Neural crest cell (in vitro differentiated cells): ENCODE measurements at regions not wholly inside any gene's neighbourhood (a gene's known extent, or its start where the extent isn't known, plus 50 kb on each side); places are given as distances from the start of the nearest gene placed in this dataset.

Source experiments
- DNase-seq: peaks from one replicate; pipeline ENCODE4 v3.0.0; 2021; ENCODE audit warnings: low read depth, mixed read lengths, low spot score
- H3K27ac Mint-ChIP-seq: one replicate; pipeline ENCODE4 v1.8.0; 2021; ENCODE audit warnings: mild to moderate bottlenecking, mixed read lengths; ENCODE audit not compliant: unreplicated experiment
- H3K27me3 Mint-ChIP-seq: 2 replicates; pipeline ENCODE4 v1.8.0; 2021; ENCODE audit warnings: low read depth, mild to moderate bottlenecking, mixed read lengths
- H3K36me3 Mint-ChIP-seq: 2 replicates; pipeline ENCODE4 v1.8.0; 2021; ENCODE audit warnings: low read depth, mild to moderate bottlenecking, mixed read lengths
- H3K4me1 Mint-ChIP-seq: 2 replicates; pipeline ENCODE4 v1.8.0; 2021; ENCODE audit warnings: mixed read lengths
- H3K4me3 Mint-ChIP-seq: one replicate; pipeline ENCODE4 v1.8.0; 2021; ENCODE audit warnings: mild to moderate bottlenecking, mixed read lengths
- H3K9me3 Mint-ChIP-seq: 2 replicates; pipeline ENCODE4 v1.8.0; 2021; ENCODE audit warnings: mixed read lengths
- CTCF ChIP-seq: fragments of 200-600 bp; sonication (generic); conservative IDR thresholded peaks from 2 replicates; pipeline ENCODE4 v1.5.0; 2021; ENCODE audit warnings: antibody characterized with exemption, mild to moderate bottlenecking

GRCh38 chr13:31684466-31684865, 54.9 kb upstream of the RXFP2 start:
- H3K36me3 Mint-ChIP-seq, result peaks cover 1% of the 10 kb centered on the region
- no peaks in the 10 kb centered on the region for H3K4me1 Mint-ChIP-seq
- no peak for TF ChIP-seq CTCF
- H3K9me3 Mint-ChIP-seq, result no peaks in the 10 kb centered on the region
- DNase-seq, result no peak
- no peak overlapping the region for H3K27ac Mint-ChIP-seq
- no peaks in the 10 kb centered on the region for H3K27me3 Mint-ChIP-seq
- no peak overlapping the region for H3K4me3 Mint-ChIP-seq

GRCh38 chr13:31686670-31687425, 52.5 kb upstream of the RXFP2 start:
- peaks cover 4% of the 10 kb centered on the region for H3K27me3 Mint-ChIP-seq
- DNase-seq, result no peak
- H3K4me3 Mint-ChIP-seq, result no peak overlapping the region
- no peak for TF ChIP-seq CTCF
- no peaks in the 10 kb centered on the region for H3K9me3 Mint-ChIP-seq
- H3K36me3 Mint-ChIP-seq, result peaks cover 4% of the 10 kb centered on the region
- no peak overlapping the region for H3K27ac Mint-ChIP-seq
- H3K4me1 Mint-ChIP-seq, result no peaks in the 10 kb centered on the region
